NCI-H2196 (cell line): ENCODE measurements at regions not wholly inside any gene's neighbourhood (a gene's known extent, or its start where the extent isn't known, plus 50 kb on each side); places are given as distances from the start of the nearest gene placed in this dataset.

Experiments used
- DNase-seq: peaks from one replicate; lab custom pipeline; 2025; ENCODE audit not compliant: unreplicated experiment; lab: John Stamatoyannopoulos, UW

DNA sequence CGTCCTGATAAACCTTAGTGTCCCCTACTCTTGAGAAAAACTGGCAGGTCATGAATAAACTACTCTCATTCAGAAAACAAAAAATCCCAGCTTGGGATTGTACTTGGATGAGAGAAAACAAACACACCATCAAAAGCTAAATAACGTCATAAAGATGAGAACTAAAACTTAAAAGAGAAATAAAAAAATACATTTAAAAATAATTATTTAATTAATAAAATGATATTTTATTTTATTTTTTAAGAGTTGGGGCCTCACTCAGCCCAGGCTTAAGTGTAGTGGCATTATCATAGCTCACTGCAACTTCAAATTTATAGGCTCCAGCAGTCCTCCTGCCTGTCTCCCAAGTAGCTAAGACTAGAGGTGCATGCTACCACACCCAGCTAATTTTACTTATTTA lies 125.4 kb upstream of the CA10 start:
- no peak for DNase-seq

DNA sequence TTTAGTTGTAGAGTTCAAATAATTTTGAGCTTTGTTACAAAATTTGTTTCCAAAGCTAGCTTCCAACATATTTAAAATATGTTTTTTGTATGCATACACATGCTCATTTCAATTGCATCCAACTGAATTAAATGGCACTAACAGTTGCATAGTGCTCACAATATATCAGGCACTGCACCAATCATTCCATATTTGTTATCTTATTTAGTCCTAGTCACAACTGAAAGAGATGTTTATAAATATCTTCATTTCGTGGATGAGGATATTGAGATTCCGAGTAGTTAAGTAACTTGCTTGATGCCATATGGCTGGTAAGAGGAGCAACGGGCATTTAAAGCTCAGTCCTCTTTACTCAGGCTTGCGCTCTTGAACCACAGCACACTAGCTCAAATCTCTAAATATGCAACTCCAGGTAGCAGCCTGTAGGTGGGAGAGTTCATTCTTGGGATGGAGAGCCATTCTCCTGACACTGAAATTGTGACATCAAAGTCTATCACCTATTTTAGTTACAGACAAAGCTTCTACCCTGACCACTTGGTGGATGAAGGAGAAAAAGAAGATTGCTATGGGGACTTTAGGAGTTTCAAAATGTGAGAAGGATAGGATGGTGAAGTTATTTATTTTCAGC lies 118.0 kb upstream of the CA10 start:
- no peak for DNase-seq

DNA sequence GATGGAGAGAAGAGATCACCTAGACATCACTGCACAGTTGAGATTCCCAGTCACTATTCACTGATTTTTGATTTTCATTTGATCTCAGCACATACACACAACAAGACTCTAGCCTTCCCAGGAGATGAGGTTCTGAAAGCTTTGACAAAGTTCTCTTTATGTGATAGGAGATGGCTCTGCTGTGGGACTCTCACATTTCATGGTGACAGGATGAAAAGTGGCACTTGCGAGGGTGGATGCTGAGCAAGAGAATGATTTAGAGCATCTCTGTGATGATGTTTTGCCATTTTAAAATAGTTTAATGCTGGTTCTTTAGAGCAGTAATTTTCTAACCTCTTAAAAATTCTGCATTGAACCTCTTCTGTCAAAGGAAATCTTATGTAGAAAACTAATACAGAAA lies 113.3 kb upstream of the CA10 start:
- no peak for DNase-seq

DNA sequence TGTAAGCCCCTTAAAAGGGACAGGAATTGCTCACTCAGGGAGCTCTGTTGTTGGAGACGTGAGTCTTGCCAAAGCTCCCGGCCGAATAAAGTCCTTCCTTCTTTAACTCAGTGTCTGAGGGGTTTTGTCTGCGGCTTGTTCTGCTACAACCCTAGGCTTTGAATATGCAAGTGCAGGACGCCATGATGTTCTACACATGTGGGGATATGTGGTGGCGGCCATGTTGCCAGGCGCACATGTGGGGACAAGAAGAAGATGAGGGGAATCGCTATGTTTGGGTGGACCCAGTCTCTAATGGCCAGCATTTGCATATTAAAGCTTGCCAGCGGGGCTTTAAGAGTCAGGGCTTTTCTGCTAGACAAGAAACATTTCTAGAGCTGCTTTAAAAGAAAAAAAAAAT lies 96.8 kb upstream of the CA10 start:
- no peak for DNase-seq

DNA sequence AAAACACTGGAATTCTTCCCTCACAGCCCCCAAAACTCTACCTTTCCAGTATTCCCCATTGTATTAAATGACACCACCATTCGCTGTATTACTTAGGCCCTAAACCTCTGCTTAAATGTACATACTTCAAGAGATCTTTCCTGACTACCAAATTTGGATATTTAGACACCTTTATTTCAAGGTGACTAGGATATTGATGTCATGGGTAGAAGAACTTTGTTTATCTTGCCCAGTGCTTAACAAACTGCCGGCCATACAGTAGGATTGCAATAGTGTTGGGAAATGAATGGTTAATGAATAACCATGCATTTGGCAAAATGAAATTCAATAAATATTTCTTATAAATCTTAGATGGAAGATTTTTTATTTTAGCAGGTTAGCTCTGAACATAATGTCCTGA lies 86.2 kb upstream of the CA10 start:
- DNase-seq: no peak

DNA sequence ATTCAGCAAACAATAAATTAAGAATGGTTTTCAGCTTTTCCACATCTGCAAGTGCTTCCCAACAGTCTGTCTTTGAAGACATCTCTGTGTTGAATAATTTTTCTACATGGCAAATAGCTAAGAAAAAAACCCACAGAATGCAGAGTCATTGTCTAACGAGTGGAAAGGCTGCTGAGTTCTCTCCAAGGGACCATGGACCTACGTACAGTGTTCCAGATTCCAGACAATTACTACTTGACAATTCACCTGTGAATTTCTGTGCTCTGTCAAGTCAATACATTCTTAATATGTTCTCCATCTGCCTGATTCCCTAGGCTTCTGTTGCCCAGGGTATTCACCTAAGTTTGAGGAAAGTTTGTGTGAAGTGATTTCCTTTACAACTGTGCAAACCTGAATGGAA lies 83.8 kb upstream of the CA10 start:
- no peak for DNase-seq

DNA sequence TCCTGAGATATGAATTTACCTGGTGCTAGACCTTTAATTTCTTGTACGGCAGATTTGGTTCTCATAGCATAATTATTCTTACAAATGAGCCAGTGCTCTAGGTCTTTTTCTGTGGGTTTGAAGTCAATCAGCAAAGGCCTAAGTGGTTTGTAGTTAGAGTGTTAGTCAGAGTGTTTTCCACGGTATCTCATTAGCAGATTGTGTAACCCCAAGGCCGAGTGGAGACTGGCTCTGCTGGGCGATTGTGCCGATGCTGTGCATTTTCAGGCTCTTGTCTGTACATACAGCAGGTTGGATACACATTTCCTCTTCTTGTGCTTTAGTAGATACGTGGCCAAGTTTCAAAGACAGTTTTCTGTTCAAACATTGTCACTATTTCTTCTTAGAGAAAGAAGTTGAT lies 78.6 kb upstream of the CA10 start:
- no peak for DNase-seq

DNA sequence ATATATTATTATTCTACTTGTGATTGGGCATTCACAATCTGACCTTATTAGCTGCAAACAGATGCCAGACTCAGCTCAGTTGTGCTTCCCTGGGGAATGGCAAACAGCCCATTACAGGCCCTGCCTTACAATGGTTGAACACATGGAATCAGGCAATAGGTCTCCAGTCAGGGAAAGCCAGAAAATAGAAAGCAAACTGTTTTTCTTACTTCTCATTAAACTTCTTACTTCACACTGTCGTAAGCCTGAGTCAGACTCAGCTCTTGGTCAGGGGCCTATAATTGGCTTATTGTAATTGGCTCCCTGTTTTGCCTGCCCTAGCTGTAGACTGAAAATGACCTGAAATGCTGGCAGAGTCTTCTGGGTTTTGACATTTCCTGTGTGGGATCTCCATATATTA lies 77.0 kb upstream of the CA10 start:
- DNase-seq: no peak

DNA sequence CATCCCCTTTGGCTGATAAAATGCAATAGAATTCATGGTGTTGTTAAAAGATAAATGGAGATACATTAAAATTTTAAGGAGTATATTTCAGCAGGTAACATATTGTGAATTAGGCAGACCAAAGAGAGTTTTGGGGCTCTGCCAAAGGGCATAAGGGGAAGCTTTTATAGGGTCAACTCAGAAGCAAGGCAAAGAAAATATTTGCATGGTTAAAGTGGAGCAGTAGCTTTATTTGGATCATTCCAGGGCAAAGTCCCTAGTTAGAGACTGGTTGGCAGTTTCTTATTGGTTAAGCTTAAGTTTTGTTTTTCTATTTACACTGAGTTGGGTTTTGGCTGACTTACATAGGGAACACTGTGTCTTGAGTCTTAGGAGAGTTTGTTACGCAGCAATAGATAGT lies 75.1 kb upstream of the CA10 start:
- no peak for DNase-seq

DNA sequence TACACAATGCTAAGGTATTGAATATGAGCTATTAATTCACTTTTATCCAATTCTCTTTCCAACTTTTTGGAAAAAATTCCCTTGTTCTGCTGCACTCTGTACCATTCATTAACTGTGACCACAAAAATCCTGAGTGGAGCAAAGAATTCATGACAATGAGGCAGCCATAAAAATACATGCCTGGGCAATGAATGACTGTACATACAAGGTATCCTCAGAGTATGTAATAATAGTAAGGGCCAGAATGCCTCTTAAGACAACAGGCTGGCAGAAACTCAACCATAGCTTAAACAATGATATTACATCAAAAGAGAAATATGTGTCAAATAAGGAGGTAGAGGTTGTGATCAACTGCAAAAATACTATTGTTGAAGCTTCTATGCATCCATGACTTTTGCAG lies 74.7 kb upstream of the CA10 start:
- no peak for DNase-seq

DNA sequence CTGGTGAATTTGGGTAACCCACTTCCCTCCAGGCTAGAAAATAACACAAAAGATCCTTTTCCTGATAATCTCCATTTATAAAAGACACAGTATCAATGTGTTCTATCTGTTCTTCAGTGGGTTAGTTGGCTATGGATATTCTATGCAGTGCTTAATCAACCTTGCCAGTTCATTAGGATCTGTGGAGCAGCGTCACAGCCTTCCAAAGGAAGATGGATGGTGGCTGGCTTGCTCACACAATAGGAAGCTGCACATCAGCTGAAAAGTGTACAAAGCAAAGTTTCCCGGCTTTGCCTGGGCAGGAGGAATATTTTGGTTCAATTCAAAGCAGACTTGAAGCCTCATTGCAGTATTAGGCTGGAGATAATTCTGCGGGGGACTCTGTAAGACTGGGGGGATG lies 70.3 kb upstream of the CA10 start:
- no peak for DNase-seq

DNA sequence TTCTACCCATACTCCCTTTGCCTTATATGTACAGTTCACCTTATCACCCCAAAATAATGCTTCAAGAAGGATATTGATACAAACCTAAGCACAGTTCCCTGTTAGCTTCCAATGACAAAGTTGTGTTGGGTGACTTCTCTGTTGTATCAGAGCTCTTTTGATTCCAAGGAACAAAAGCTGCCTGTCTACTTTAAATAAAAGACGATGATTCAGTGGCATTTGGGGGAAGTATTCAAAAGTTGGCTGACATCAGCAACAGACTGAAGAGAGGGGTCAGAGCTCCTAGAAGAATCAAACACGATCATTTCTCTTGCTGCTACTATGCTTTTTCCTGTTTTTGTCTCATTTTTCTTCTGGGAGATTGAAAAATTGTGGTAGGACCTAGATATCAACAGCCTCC lies 69.4 kb upstream of the CA10 start:
- no peak for DNase-seq

DNA sequence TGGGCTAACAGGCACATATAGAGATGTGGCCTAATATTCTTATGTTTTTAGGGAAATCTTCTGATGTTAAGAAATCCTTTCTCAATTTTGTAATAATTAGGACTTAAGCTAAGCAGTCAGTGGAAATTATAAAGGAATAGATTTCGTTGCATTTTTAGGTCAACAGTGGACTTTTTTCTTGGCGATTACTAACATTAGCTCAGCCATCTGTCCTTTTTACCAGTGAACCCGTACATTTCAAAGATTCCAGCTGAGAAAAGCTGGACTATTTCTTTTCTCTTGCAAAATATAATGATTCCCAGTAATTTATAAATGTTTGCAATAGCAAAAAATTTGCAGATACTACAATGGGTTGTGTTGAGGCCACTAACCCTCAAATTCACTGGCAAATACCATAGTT lies 54.9 kb upstream of the CA10 start:
- DNase-seq: no peak

DNA sequence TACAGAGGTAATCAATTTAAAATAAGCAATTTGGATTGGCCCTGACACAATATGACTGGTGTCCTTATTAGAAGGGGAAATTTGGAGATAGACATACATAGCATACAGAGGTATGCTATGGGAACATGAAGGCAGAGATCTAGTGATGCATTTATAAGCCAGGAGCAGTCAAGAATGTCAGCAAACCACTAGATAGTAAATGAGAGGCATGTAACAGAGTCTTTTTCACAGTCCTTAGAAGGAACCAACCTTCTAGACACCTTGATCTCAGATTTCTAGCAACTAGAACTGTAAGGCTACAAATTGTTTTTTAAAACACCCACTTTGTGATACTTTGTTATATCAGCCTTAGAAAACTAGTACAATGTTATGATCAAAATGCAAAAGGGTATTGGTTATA lies 54.3 kb upstream of the CA10 start:
- no peak for DNase-seq

DNA sequence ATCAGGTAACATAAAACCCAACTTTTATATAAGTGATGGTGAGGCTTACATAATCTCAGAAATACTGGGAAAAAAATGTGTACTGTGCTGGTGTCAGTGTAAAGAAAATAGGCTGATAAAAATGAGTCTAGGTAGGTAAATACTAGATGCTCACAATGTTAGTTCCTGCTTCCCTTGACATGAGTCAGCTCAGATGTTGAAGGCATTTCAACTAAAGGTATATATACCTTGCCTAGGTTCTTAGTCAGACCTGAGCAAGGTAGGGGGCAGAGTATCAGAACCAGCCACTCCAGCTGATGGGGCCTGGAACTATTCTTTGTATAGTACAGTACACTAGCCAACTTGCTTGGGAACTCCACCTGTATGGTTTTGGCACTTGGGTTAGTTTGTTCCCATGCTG lies 51.0 kb upstream of the CA10 start:
- DNase-seq: no peak
